ENCODE measurements at regions not wholly inside any gene's neighbourhood (a gene's known extent, or its start where the extent isn't known, plus 50 kb on each side); places are given as distances from the start of the nearest gene placed in this dataset.

GRCh38 chr3:94520364-94520763 lies 457.5 kb downstream of the NSUN3 start:
- DNase-seq: no peak

DNA sequence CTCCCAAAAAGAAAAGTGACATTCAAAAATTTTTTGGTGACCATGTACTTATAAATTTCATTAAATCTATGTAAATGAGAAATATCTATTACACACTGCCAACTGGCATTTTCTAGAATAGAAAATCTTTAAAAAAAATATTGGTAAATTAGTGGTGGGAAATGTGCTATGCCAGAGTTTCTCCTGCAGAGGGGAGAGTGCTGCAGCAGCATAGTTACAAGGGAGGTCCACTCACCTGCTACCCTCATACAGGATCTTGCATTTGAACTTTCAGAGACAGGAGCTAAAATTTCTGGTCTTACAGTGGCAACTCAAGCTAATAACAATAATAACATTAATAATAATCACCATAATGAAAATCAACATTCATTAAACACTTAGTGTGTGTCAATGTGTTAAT lies 459.6 kb downstream of the NSUN3 start:
- DNase-seq: no peak

- no peak for DNase-seq
Observed at GRCh38 chr3:94524102-94524919, 461.4 kb downstream of the NSUN3 start.

GRCh38 chr3:94525043-94525442 lies 462.2 kb downstream of the NSUN3 start:
- DNase-seq: no peak

GRCh38 chr3:94529816-94530215 lies 467.0 kb downstream of the NSUN3 start:
- DNase-seq: no peak

GRCh38 chr3:94532951-94533350 lies 470.1 kb downstream of the NSUN3 start:
- DNase-seq: no peak

DNA sequence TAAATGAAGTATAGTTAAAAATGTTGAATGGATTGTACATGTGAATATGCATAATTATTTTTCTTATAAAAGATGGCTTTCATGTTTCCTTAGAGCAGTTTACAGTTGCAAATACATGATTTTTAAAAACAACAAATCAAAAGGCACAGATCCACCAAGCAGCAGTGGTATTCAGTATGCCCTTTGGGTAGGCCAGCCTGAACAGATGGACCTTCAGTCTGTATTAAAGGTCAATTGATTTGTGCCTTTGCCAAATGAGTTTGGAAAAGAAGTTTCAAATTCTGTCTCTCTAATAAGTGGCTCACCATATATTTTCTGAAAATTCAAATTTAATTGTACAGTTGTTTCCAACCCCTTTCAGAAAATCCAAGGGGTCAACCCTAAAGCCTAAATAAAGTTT lies 477.1 kb downstream of the NSUN3 start:
- no peak for DNase-seq

- DNase-seq: no peak
Observed at GRCh38 chr3:94543161-94543560, 480.3 kb downstream of the NSUN3 start.

- DNase-seq: no peak
Observed at GRCh38 chr3:94544131-94544789, 481.4 kb downstream of the NSUN3 start.

- DNase-seq: no peak
Observed at GRCh38 chr3:94548581-94549316, 485.9 kb downstream of the NSUN3 start.

DNA sequence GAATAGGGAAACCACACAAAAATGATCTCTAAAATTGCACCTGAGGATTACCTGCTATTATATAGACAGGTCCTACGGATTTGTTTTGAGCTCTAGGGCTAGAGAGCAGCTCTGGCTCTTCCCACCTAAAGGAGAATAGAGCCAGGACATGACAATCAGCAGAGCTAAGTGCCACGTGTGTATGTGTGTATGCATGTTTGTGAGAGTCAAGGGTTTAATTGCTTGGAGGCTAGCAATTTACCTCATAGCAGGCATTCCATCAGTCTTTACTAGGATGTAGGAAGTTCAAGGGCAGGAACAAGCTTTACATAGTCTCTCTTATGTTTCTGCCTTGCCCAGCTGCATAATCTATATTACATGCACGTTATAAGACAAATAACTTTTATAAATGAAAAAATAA lies 498.2 kb downstream of the NSUN3 start:
- no peak for DNase-seq

DNA sequence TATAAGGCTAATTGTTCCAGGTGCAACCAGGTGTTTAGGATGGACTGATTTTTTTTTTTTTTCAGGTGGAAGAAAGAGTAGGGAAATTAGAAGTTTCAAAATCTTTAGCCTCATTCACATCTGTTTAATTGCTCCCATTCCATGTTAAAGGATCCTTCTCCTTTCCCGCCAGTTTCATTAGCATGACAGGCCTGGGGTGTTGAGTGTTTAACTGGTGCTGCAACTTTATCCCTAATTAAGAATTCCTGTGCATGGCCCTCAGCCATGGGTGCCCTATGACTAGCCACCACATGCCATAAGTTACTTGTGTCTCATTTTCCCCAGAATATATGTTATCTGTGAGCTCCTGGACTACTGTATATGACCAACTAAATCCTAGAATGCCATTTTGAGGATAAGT lies 501.4 kb downstream of the NSUN3 start:
- no peak for DNase-seq

- DNase-seq: no peak
Observed at GRCh38 chr3:94568041-94568440, 505.2 kb downstream of the NSUN3 start.

- no peak for DNase-seq
Observed at GRCh38 chr3:94573337-94573736, 510.5 kb downstream of the NSUN3 start.

- DNase-seq: no peak
Observed at GRCh38 chr3:94587291-94587690, 524.4 kb downstream of the NSUN3 start.

- no peak for DNase-seq
Observed at GRCh38 chr3:94593526-94594150, 530.8 kb downstream of the NSUN3 start.

- DNase-seq: no peak
Observed at GRCh38 chr3:94596141-94596540, 533.3 kb downstream of the NSUN3 start.

- DNase-seq: no peak
Observed at GRCh38 chr3:94596887-94597566, 534.2 kb downstream of the NSUN3 start.

DNA sequence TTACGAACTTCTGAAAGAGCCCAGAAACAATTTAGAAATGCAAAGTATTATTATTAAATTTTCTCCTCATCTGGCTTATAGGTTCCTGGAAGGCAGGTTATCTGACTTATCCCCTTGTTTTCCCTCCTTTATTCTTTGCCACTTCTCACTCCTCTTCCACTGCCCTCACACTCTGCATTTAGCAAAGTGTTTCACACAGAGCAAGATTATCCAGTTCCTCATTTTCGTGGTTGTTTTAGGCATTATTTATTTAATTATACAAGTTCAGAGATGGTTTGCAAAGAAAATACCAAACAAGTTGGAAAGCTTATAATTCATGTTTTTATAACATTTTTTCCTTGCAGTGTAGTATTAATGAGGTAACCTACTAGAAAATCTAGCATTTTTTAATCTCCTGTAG lies 544.9 kb downstream of the NSUN3 start:
- no peak for DNase-seq

DNA sequence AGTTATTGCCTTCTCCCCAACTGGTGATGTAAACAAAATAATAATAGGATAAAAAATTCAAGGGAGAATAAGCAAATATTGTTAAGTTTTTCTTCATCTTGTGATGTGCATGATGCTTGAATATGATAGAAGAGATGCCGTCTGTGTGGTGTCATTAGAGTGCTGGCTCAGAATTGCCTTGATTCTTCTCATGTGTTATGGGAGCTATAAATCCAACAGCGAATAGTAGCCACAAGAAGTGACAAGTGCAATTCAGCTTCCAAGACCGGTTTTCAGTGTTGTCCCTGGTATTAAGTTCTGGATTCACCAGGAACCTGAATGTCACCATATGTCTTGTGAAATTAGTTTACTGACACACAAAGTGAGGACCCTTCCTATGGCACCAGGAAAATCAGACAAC lies 547.0 kb downstream of the NSUN3 start:
- DNase-seq: no peak

DNA sequence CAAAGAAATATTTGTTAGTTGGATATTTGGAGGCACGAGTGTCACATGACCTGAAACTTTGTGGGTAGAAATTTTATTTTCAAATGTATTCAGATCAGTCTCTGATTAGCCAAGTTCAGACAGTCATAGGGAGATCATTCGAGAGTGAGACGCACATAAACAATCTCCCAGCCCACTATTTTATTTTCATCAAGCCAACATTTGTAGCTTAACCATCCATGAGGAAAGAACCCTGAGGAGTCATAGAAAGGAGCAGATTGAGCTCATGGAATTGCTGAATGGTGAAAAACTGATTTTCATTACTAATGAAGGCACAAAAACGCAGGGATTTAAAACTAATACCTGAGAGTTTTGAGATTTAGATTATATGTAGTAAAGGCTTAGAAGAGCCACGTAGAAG lies 548.7 kb downstream of the NSUN3 start:
- no peak for DNase-seq

DNA sequence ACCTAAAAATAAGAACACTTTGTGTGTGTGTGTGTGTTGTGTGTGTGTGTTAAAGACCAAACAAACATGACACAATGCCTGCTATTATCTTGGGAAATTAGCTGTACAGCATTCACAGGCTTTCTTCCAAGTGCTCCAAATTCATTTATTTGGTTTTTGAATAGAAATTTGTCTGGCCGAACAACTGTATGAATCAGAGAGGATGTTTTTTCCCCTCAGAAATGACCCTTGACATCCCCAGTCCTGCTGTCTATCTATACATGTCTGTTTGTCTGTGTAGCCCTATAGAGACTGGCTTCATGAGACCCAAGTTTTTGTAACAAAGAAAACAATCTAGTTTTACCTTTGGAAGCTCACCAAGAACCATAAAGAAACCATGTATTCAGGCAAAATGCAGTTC lies 549.8 kb downstream of the NSUN3 start:
- no peak for DNase-seq

DNA sequence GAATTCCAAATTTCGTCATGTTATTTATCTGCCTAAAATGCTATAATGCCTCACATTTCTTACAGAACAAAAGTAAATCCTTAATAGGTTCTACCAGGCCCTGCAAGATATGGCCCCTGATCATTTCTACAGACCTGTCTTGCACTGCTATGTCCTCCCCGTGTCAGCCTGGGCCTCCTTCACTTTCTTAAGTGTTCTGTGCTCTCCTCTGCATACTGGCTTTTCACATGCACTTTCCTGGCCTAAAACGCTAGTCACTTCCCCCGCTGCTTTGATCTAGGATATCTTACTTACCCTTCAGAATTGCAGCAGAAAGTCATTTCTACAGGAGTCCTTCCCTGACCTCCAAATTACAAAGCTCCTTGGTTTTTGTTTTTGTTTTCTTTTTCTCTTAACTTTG lies 551.3 kb downstream of the NSUN3 start:
- no peak for DNase-seq
